NK-92 treated with Interleukin-12 subunit alpha and Interleukin-12 subunit beta, amount 100 ng/mL, for 24 hours (cell line): ENCODE measurements at regions not wholly inside any gene's neighbourhood (a gene's known extent, or its start where the extent isn't known, plus 50 kb on each side); places are given as distances from the start of the nearest gene placed in this dataset.

Experiments used
- DNase-seq: peaks from one replicate; lab custom pipeline; 2025; lab: John Stamatoyannopoulos, UW

DNA sequence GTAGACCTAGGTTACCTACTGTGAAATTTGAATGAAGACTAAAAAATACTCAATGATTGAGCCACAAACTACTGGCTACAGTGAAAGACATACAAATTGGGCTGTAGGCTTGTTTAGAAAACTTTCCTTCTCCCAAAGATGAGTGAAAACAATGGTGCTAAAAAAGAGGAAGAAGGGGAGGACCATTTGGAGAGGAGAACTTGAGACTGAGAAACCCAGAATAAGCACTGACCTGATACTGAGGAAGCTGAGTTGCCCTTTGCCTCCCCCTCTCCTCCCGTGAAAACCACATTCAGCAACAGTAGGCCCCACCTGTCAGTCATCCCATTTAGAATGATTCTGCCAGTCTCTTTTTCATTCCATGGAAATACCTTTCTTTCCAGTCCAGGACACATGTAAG, 484.0 kb upstream of the TGFBR2 start:
- DNase-seq: no peak

DNA sequence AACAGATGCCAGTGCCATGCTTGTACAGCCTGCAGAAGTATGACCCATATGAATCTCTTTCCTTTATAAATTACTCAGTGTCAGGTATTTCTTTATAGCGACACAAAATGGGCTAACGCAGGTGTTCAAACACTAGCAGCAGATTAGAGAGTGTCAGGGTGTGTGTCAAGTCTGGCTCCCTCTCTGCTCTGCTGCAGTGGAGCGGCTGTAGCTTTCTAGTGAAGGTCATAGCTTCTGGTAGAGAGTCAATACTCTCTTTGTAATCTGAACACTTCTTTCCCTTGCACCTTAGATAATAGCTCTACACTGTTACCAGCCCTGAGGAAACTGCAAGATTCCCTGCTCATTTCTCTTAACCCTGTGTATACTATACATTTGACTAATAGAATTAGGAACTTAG, 483.2 kb upstream of the TGFBR2 start:
- no peak for DNase-seq

- no peak for DNase-seq
Measured at GRCh38 chr3:30123755-30124154, 482.6 kb upstream of the TGFBR2 start.

DNA sequence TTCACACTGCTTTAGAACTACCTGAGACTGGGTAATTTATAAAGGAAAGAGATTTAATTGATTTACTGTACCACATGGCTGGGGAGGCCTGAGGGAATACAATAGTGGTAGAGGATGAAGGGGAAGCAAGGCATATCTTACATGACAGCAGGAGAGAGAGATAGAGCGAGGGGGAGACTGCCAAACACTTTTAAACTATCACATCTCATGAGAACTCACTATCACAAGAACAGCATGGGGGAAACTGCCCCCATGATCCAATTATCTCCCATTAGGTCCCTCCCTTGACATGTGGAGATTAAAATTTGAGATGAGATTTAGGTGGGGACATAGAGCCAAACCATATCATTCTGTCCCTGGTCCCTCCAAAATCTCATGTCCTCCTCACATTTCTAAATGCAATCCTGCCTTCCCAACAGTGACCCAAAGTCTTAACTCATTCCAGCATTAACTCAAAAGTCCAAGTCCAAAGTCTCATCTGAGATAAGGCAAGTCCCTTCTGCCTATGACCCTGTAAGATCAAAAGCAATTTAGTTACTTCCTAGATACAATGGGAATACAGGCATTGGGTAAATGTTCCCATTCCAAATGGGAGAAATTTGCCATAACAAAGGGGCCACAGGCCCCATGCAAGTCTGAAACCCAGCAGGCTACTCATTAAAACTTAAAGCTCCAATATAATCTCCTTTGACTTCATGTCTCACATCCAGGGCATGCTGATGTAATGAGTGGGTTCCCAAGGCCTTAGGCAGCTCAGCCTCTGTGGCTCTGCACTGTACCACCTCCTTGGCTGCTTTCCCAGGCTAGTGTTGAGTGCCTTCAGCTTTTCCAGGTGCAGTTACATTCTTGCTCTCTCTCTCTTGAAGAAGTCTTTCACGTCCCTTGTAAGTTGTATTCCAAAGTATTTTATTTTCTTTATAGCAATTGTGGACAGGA, 481.7 kb upstream of the TGFBR2 start:
- no peak for DNase-seq

- no peak for DNase-seq
Measured at GRCh38 chr3:30129765-30130164, 476.6 kb upstream of the TGFBR2 start.

GRCh38 chr3:30130391-30130790, 476.0 kb upstream of the TGFBR2 start:
- no peak for DNase-seq

DNA sequence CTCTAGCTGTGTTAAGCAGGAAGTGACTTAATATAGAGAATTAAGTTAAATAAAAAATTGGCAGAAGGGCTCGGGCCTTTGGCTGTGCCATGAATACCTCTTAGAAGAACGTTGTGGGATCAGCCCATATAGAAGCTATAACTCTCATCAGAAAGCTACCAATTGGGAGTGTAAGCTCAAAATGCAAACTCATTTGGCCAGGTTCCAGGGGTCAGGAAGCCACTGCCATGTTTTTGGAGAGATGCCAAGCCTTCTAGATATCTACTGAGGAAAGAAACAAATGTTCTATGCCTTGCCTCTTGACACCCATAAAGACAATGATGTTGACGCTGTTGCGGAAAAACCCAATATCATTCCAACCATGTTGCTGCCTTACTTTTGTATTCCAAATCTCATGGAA, 475.2 kb upstream of the TGFBR2 start:
- no peak for DNase-seq

DNA sequence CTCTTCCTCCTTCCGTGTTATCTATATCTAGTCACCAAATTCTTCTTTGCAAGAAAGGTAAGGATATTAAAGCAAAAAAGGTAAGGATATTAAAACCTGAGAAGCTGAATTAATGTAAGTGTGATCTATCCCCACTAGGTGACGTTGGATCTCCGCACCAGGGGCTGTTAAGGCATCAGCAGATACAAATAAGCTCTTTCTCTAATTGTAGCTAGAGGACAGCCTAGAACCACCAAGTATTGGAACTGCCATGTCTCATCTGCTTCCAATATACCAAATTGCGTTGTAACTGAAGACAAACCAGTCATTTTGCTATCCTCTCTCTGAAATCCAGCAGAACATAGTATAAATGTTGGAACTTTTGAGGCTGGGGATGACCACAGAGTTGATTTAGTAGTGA, 471.2 kb upstream of the TGFBR2 start:
- DNase-seq: no peak

DNA sequence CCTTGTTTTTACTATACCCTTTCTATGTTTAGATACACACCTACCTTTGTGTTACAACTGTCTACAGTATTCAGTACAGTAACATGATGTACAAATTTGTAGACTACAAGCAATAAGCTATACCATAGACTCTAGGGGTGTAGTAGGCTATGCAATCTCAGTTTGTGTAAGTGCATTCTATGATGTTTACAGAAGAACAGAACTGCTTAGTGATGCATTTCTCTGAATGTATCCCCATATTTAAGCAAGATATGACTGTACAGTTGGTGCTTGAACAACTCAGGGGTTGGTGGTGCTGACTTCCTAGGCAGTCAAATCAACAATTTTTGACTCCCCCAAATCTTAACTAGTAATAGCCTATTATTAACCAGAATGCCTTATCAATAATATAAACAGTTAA, 467.1 kb upstream of the TGFBR2 start:
- DNase-seq: no peak

DNA sequence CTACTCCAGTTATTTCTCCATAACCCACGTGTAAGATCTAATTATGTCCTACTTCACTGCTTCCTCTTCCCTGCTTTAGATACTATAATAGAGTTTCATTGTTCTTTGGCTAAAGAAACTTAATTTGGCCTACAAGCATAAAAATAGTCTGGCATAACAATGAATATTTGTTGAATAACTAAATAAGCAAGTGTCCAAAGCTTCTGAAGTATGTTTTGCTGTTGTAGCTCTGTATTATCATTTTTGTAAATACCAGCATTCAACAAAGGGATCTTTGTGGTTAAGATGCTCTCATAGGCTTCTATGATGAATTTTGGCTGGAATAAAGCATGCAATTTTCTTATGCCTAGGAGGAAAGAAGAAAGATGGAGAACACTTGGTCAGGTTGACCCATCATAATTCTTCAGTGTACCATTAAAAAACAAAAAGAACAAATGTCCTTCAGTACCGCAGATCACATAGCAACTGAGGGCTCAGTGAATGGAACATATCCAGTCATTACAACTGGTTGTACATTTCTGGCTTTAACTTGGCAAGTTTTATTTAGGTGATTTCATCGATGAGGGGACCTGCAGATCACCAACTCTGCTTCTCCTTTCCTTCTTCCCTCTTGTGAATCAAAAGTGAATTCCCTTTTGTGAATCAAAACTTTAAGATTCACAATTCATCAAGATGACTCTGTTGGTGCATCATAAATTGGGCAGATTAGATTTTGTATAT, 465.9 kb upstream of the TGFBR2 start:
- no peak for DNase-seq

DNA sequence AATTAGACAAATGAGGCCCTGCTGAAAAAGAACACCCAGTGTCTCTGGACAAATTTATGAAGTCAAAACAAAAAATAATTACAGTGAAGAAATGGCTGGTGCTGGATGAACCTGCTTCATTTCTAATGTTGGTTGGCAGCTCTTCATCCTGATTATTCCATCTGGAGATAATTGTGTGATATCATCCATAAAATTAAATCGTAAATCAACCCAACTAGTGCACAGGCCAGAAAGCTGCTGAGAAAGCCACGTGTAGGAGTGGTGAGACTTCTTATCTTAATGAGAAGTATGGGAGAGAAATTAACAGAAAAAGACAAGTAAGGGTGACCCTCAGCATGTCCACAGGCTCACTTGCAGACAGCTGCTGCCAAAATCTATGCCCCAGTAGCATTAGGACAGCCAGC, 465.2 kb upstream of the TGFBR2 start:
- DNase-seq: no peak

DNA sequence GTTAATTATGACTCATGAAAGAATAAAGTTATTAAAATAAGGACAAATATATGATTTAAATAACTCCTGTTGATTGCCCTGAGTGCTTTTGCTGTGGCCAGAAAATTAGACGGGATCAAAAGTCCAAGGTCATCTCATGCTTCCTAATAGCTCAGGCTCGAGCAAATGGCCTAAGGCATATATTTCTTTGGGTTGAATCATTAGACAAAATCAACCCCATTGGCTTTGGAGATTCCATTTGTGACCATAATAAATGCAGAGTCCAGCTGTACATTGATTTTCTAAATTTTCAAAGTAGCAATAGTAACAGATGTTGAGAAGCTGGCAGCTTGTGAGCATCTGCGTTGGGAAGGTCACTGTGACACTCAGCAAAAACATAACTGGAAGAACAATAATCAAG, 464.5 kb upstream of the TGFBR2 start:
- no peak for DNase-seq

DNA sequence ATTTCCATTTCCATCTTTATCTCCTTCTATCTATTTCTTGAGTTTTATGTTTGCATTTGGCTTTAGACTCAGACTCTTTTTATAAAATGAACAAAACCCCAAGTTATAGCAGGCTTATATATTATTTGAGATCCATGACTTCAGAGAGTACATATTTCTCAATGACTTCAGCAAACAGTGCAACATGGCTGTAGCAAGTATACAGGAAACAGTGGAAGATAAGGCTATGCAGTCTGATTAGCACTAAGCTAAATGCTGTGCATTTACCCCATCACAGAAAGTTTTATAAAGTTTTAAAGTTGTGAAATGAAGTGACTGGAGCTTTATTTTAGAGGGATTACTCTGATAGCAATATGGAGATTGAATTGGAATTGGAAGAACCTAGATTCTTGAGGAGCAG, 463.5 kb upstream of the TGFBR2 start:
- DNase-seq: no peak

DNA sequence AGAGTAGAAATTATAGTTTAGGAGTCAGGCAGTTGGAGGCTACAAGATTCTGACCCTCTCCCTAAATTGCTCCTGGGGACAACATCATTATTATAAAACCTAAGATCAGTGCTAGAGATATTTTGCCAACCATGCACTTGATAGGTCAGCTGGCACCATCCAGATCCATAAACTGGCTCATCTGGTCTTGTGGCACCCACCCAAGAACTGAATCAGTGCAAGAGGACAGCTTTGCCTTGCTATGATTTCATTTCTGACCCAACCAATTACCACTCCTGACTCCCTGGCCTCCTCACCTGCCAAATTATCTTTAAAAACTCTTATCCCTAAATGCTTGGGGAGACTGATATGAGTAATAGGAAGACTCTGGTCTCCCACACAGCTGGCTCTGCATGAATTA, 461.1 kb upstream of the TGFBR2 start:
- DNase-seq: no peak

DNA sequence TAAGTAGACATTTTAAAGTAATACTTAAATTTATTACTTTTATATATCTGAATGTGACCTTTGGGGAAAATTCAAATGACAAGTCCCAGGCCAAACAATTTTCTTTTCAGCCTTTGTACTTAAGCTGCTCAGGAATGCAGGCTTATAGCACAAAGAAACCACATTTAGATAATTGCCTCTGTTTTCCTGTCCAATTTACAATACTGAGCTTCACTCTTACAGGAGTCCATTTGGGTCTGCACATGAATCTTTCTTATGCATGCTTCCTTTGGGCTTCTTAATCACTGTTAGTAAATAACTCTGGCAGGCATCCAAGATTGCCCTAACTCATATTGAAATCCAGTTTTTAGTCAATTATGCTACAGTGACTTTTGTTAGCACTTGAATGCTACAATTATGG, 459.4 kb upstream of the TGFBR2 start:
- no peak for DNase-seq

DNA sequence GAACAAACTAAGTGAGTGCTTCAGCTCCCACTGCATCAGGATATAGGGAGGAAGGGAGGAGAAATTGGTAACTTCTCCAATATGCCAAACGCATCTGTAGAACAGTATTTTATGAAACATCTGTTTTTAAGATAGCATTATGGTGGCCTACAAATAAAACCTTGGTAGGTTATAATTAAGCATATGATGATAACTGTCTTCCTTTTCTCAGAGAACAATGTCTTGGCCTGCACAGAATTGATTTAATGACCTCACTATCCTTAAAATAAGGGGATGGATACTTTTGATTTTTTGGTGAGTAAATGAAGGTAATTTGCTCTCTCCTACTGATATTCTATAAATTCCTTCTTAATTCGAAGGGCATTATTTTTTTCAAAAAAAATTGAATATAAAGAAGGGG, 451.5 kb upstream of the TGFBR2 start:
- no peak for DNase-seq

GRCh38 chr3:30155755-30156154, 450.6 kb upstream of the TGFBR2 start:
- DNase-seq: no peak

GRCh38 chr3:30156586-30157498, 449.6 kb upstream of the TGFBR2 start:
- DNase-seq: no peak

DNA sequence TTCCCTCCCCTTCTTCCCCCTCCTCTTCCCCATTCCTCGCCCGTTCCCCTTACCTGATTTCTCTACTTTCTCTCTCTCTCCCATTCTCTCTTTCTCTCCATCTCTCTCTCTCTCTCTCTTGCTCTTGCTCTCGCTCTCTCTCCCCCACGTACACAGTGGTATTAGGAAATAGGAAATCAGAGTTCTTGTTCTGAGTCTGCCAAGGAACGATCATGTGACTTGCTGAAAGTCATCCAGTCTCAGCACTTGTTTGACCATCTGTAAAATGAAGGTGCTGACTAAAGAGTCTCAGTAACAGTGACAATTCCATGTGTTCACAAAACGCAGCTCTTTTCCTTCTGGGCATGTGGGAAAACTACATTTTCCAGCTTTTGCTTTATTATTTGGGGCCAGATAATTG, 445.0 kb upstream of the TGFBR2 start:
- DNase-seq: no peak

- DNase-seq: no peak
Measured at GRCh38 chr3:30162579-30162978, 443.8 kb upstream of the TGFBR2 start.

- no peak for DNase-seq
Measured at GRCh38 chr3:30166535-30166934, 439.9 kb upstream of the TGFBR2 start.

DNA sequence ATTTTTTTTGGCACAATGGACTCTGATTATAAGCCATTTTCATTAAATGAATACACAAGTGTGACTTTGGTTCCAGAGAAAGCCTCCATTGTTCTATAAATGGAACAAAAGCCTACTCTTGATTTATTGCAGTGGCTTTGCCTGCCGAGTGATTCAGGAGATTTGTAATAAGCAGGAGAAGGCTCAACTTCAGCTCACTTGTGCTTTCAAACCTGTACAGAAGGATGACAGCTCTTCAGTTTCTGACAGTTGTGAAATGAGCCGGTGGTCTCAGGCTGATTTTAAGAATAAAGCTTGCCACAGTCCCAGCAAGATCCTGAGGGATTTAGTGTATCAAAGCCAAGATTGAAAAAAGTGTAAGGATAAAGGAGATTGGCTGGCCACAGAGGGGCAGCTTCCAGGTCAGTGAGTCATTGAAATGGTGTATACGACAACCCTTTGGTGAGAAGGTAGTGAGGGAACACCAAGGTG, 438.8 kb upstream of the TGFBR2 start:
- DNase-seq: no peak
